ENCODE measurements at regions not wholly inside any gene's neighbourhood (a gene's known extent, or its start where the extent isn't known, plus 50 kb on each side); places are given as distances from the start of the nearest gene placed in this dataset.
A peak's percentile ranks its signal among the peaks of the same experiment; 100 is the strongest.

- Histone ChIP-seq H4K91ac (ENCODE audit: low read depth, low read length) (no peak overlapping the region), H2BK12ac (ENCODE audit: low read length) (no peak overlapping the region), H3K23ac (ENCODE audit: low read length) (no peak overlapping the region), H3K79me1 (ENCODE audit: low read length) (no peaks in the 10 kb centered on the region), H3K79me2 (ENCODE audit: control insufficient read depth, insufficient read depth, low read length, poor library complexity) (no peaks in the 10 kb centered on the region), H2AFZ (ENCODE audit: insufficient read depth, low read length, poor library complexity) (no peak overlapping the region), H3K27ac (ENCODE audit: low read depth, low read length) (no peak overlapping the region), H2BK120ac (ENCODE audit: insufficient read depth, low read length, poor library complexity) (no peak overlapping the region), H3K9me3 (ENCODE audit: insufficient read depth, low read depth, low read length) (no peaks in the 10 kb centered on the region), H2BK5ac (ENCODE audit: low read depth, low read length, poor library complexity) (no peak overlapping the region), H3K18ac (ENCODE audit: low read length) (no peak overlapping the region), H3K4me2 (ENCODE audit: low read length) (no peak overlapping the region), H4K12ac (ENCODE audit: low read depth, low read length) (no peak overlapping the region), H3K4me3 (ENCODE audit: low read depth, low read length) (no peak overlapping the region), H2AK5ac (ENCODE audit: low read length) (no peak overlapping the region), H3K4me1 (ENCODE audit: control insufficient read depth in 1 of 2, insufficient read depth in 2 of 2, low read length in 2 of 2) (no peaks in the 10 kb centered on the region), H3K4ac (ENCODE audit: low read depth, low read length) (no peak overlapping the region), H4K8ac (ENCODE audit: low read depth, low read length) (no peak overlapping the region), H3K9ac (ENCODE audit: low read length) (no peak overlapping the region), H3K27me3 (ENCODE audit: insufficient read depth, low read length) (no peaks in the 10 kb centered on the region), H3K36me3 (ENCODE audit: control insufficient read depth in 1 of 2, insufficient read depth in 2 of 2, low read length in 2 of 2) (no peaks in the 10 kb centered on the region), H3K14ac (ENCODE audit: low read length) (no peak overlapping the region)
- DNase-seq, result no peak
- WGBS (ENCODE audit: extremely low coverage, insufficient coverage, insufficient read length), result no CpG with 5 or more reads among the region's 2 CpGs
Measured at GRCh38 chr1:65595724-65596123, 175.3 kb downstream of the LEPR start.

GRCh38 chr1:65596768-65597167 is 176.3 kb downstream of the LEPR start:
- no peak for DNase-seq
- H3K9ac ChIP-seq (ENCODE audit: low read length), result no peak overlapping the region
- H3K36me3 ChIP-seq (ENCODE audit: control insufficient read depth in 1 of 2, insufficient read depth in 2 of 2, low read length in 2 of 2), result no peaks in the 10 kb centered on the region
- WGBS (ENCODE audit: extremely low coverage, insufficient coverage, insufficient read length), result no CpG with 5 or more reads among the region's 2 CpGs
- no peak overlapping the region for H2BK12ac ChIP-seq (ENCODE audit: low read length)
- H3K14ac ChIP-seq (ENCODE audit: low read length), result no peak overlapping the region
- H2AFZ ChIP-seq (ENCODE audit: insufficient read depth, low read length, poor library complexity), result no peak overlapping the region
- H3K27ac ChIP-seq (ENCODE audit: low read depth, low read length), result no peak overlapping the region
- H2BK120ac ChIP-seq (ENCODE audit: insufficient read depth, low read length, poor library complexity), result no peak overlapping the region
- H4K12ac ChIP-seq (ENCODE audit: low read depth, low read length), result no peak overlapping the region
- H3K9me3 ChIP-seq (ENCODE audit: insufficient read depth, low read depth, low read length), result no peaks in the 10 kb centered on the region
- no peak overlapping the region for H3K18ac ChIP-seq (ENCODE audit: low read length)
- H3K79me2 ChIP-seq (ENCODE audit: control insufficient read depth, insufficient read depth, low read length, poor library complexity), result no peaks in the 10 kb centered on the region
- no peak overlapping the region for H3K23ac ChIP-seq (ENCODE audit: low read length)
- no peak overlapping the region for H2AK5ac ChIP-seq (ENCODE audit: low read length)
- no peak overlapping the region for H4K91ac ChIP-seq (ENCODE audit: low read depth, low read length)
- H4K8ac ChIP-seq (ENCODE audit: low read depth, low read length), result no peak overlapping the region
- no peak overlapping the region for H2BK5ac ChIP-seq (ENCODE audit: low read depth, low read length, poor library complexity)
- no peaks in the 10 kb centered on the region for H3K27me3 ChIP-seq (ENCODE audit: insufficient read depth, low read length)
- H3K4me3 ChIP-seq (ENCODE audit: low read depth, low read length), result no peak overlapping the region
- H3K4me1 ChIP-seq (ENCODE audit: control insufficient read depth in 1 of 2, insufficient read depth in 2 of 2, low read length in 2 of 2), result no peaks in the 10 kb centered on the region
- H3K4me2 ChIP-seq (ENCODE audit: low read length), result no peak overlapping the region
- H3K79me1 ChIP-seq (ENCODE audit: low read length), result no peaks in the 10 kb centered on the region
- H3K4ac ChIP-seq (ENCODE audit: low read depth, low read length), result no peak overlapping the region

GRCh38 chr1:65605621-65606020 is 185.2 kb downstream of the LEPR start:
- H3K4ac ChIP-seq (ENCODE audit: low read depth, low read length), result no peak overlapping the region
- H2BK120ac ChIP-seq (ENCODE audit: insufficient read depth, low read length, poor library complexity), result no peak overlapping the region
- no peak overlapping the region for H3K23ac ChIP-seq (ENCODE audit: low read length)
- no peak overlapping the region for H2BK12ac ChIP-seq (ENCODE audit: low read length)
- H3K14ac ChIP-seq (ENCODE audit: low read length), result no peak overlapping the region
- no peak overlapping the region for H3K4me2 ChIP-seq (ENCODE audit: low read length)
- H3K9me3 ChIP-seq (ENCODE audit: insufficient read depth, low read depth, low read length), result no peaks in the 10 kb centered on the region
- no peak overlapping the region for H4K12ac ChIP-seq (ENCODE audit: low read depth, low read length)
- H3K18ac ChIP-seq (ENCODE audit: low read length), result no peak overlapping the region
- H3K4me1 ChIP-seq (ENCODE audit: control insufficient read depth in 1 of 2, insufficient read depth in 2 of 2, low read length in 2 of 2), result no peaks in the 10 kb centered on the region
- no peak overlapping the region for H4K91ac ChIP-seq (ENCODE audit: low read depth, low read length)
- WGBS (ENCODE audit: extremely low coverage, insufficient coverage, insufficient read length), result no CpG with 5 or more reads among the region's 1 CpG
- H2AK5ac ChIP-seq (ENCODE audit: low read length), result no peak overlapping the region
- H2AFZ ChIP-seq (ENCODE audit: insufficient read depth, low read length, poor library complexity), result no peak overlapping the region
- H3K4me3 ChIP-seq (ENCODE audit: low read depth, low read length), result no peak overlapping the region
- no peak overlapping the region for H2BK5ac ChIP-seq (ENCODE audit: low read depth, low read length, poor library complexity)
- no peaks in the 10 kb centered on the region for H3K79me1 ChIP-seq (ENCODE audit: low read length)
- H3K27me3 ChIP-seq (ENCODE audit: insufficient read depth, low read length), result no peaks in the 10 kb centered on the region
- H3K9ac ChIP-seq (ENCODE audit: low read length), result no peak overlapping the region
- no peak overlapping the region for H3K27ac ChIP-seq (ENCODE audit: low read depth, low read length)
- H3K79me2 ChIP-seq (ENCODE audit: control insufficient read depth, insufficient read depth, low read length, poor library complexity), result no peaks in the 10 kb centered on the region
- DNase-seq, result peak in 1 of 2 donors; percentile 75
- H4K8ac ChIP-seq (ENCODE audit: low read depth, low read length), result no peak overlapping the region
- no peaks in the 10 kb centered on the region for H3K36me3 ChIP-seq (ENCODE audit: control insufficient read depth in 1 of 2, insufficient read depth in 2 of 2, low read length in 2 of 2)

- Histone ChIP-seq H3K27me3 (ENCODE audit: insufficient read depth, low read length) (no peaks in the 10 kb centered on the region), H3K14ac (ENCODE audit: low read length) (no peak overlapping the region), H3K27ac (ENCODE audit: low read depth, low read length) (no peak overlapping the region), H3K4me3 (ENCODE audit: low read depth, low read length) (no peak overlapping the region), H3K4ac (ENCODE audit: low read depth, low read length) (no peak overlapping the region), H3K9ac (ENCODE audit: low read length) (no peak overlapping the region), H4K12ac (ENCODE audit: low read depth, low read length) (no peak overlapping the region), H2AFZ (ENCODE audit: insufficient read depth, low read length, poor library complexity) (no peak overlapping the region), H3K9me3 (ENCODE audit: insufficient read depth, low read depth, low read length) (no peaks in the 10 kb centered on the region), H2AK5ac (ENCODE audit: low read length) (no peak overlapping the region), H3K79me2 (ENCODE audit: control insufficient read depth, insufficient read depth, low read length, poor library complexity) (no peaks in the 10 kb centered on the region), H2BK120ac (ENCODE audit: insufficient read depth, low read length, poor library complexity) (no peak overlapping the region), H3K23ac (ENCODE audit: low read length) (no peak overlapping the region), H4K91ac (ENCODE audit: low read depth, low read length) (no peak overlapping the region), H3K18ac (ENCODE audit: low read length) (no peak overlapping the region), H2BK12ac (ENCODE audit: low read length) (no peak overlapping the region), H3K36me3 (ENCODE audit: control insufficient read depth in 1 of 2, insufficient read depth in 2 of 2, low read length in 2 of 2) (no peaks in the 10 kb centered on the region), H4K8ac (ENCODE audit: low read depth, low read length) (no peak overlapping the region), H3K79me1 (ENCODE audit: low read length) (no peaks in the 10 kb centered on the region), H2BK5ac (ENCODE audit: low read depth, low read length, poor library complexity) (no peak overlapping the region), H3K4me2 (ENCODE audit: low read length) (no peak overlapping the region), H3K4me1 (ENCODE audit: control insufficient read depth in 1 of 2, insufficient read depth in 2 of 2, low read length in 2 of 2) (no peaks in the 10 kb centered on the region)
- WGBS (ENCODE audit: extremely low coverage, insufficient coverage, insufficient read length), result no CpG with 5 or more reads among the region's 3 CpGs
- peak in 1 of 2 donors; percentile 12 for DNase-seq
Measured at GRCh38 chr1:65606426-65606825, 186.0 kb downstream of the LEPR start.
